GM12872 (cell line): ENCODE measurements at regions not wholly inside any gene's neighbourhood (a gene's known extent, or its start where the extent isn't known, plus 50 kb on each side); places are given as distances from the start of the nearest gene placed in this dataset.

Experiments
- CTCF ChIP-seq: IDR thresholded peaks from 3 replicates; pipeline ENCODE4 v1.5.1; 2011; ENCODE audit warnings: low read depth, mild to moderate bottlenecking, low read length, moderate library complexity; ENCODE audit not compliant: insufficient read depth

- TF ChIP-seq CTCF: no peak
These were observed 671.8 kb upstream of the SEMA6A start for GRCh38 chr5:117246424-117246823.

- TF ChIP-seq CTCF: no peak
These were observed 670.5 kb upstream of the SEMA6A start for GRCh38 chr5:117245130-117245529.

- TF ChIP-seq CTCF: no peak
These were observed 667.4 kb upstream of the SEMA6A start for GRCh38 chr5:117242028-117242427.

- no peak for TF ChIP-seq CTCF
These were observed 662.3 kb upstream of the SEMA6A start for GRCh38 chr5:117236941-117237340.

- TF ChIP-seq CTCF: no peak
These were observed 661.2 kb upstream of the SEMA6A start for GRCh38 chr5:117235786-117236185.

- TF ChIP-seq CTCF: no peak
These were observed 655.8 kb upstream of the SEMA6A start for GRCh38 chr5:117230375-117230774.

- TF ChIP-seq CTCF: no peak
These were observed 646.1 kb upstream of the SEMA6A start for GRCh38 chr5:117220730-117221129.

- TF ChIP-seq CTCF: no peak
These were observed 644.2 kb upstream of the SEMA6A start for GRCh38 chr5:117218789-117219188.
